Glomerular endothelial cell (primary cell): ENCODE measurements at regions not wholly inside any gene's neighbourhood (a gene's known extent, or its start where the extent isn't known, plus 50 kb on each side); places are given as distances from the start of the nearest gene placed in this dataset.
"Not testable (repeated sequence)": the region's sequence is repeated elsewhere in the genome, so short reads cannot be mapped to it uniquely, and the experiment has no call there.

Experiments
- DNase-seq: peaks from one replicate; pipeline ENCODE4 v3.0.0-alpha.2; 2011; ENCODE audit warnings: low read depth, low spot score; ENCODE audit errors: extremely low read depth

DNA sequence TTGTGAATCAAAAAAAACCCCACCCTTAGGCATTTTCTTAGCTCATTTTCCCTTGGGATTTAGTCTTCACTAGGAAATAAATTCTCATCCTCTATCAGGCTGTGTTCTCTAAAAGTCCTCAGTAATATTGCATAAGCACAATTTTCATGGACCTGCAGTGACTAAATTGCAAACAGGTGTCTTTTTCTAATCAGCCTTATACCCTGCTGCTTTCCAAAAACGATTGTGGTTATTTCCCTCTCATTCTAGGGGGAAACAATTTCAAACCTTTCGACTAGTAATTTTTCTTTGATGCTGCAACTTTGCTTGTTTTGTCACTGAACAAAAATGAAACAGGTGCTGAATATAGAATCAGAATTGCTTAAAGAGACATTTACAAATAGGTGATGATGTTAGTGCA is 549.9 kb downstream of the PDHA2 start:
- DNase-seq = no peak

DNA sequence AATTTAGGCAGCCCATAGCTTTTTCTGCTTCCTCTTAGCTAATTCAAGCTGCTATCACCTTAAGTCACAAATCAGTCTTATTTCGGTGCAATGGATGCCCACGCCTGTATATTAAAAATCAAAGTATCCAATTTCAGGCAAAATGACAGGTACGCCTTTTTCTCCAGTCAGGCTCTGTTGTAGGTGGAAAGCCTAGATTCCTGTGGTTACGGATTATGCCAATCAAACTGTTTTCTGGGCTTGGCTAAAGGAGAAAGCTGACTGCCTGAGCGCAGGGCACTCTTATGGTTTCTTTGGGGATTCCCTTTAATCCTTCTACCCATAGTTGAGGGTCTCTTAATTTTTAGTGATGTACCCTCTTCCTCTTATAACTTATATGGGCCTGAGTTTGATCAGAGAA is 550.5 kb downstream of the PDHA2 start:
- no peak for DNase-seq

DNA sequence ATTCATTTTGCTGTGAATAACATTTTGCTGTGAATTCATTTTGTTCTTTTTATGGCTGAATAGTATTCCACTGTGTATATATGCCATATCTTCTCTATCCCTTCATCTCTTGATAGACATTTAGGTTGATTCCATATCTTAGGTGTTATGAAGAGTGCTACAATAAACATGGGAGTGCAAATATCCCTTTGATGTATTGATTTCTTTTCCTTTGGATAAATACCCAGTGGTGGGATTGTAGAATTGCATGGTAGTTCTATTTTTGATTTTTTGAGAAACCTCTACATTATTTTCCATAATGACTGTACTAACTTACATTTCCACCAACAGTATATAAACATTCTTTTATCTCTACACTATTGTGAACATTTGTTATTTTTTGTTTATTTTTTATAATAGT is 555.9 kb downstream of the PDHA2 start:
- DNase-seq = no peak

DNA sequence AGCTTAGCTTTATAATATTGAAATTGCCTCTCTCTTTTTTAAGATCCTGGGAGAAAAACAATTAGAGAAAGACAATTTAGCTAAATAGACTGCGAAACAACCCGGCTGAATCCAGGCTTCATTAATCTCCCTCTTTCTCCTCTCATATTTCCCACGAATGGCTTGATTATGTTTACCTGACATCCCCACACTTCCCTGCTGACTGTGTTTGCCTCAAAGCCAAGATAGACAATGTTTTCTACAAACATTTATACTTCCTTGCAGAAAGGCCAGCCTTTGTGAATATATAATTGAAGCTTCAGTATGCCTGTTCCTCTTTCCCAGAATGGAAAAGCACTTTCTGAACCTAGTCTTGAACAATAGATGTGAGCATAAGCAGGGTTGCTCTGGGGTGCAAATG is 566.8 kb downstream of the PDHA2 start:
- DNase-seq = no peak

DNA sequence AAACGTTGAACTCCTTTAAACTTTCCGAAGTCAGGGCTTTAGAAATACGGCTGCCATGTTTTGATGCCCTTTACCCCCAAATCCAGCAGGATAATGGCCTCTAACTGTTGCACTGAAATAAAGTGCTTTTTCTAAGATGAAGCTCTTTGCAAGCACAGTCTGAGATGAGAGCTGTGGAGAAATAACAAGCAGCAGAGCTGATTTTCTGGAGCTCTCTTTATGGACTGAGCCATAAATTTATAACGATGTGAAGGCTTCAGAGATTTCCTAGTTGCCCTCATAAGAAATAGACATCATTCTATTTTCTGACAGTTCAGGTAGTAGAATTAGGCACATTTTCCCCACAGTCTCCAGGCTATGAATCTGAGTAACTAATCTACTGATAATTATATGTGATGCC is 567.3 kb downstream of the PDHA2 start:
- DNase-seq = no peak

DNA sequence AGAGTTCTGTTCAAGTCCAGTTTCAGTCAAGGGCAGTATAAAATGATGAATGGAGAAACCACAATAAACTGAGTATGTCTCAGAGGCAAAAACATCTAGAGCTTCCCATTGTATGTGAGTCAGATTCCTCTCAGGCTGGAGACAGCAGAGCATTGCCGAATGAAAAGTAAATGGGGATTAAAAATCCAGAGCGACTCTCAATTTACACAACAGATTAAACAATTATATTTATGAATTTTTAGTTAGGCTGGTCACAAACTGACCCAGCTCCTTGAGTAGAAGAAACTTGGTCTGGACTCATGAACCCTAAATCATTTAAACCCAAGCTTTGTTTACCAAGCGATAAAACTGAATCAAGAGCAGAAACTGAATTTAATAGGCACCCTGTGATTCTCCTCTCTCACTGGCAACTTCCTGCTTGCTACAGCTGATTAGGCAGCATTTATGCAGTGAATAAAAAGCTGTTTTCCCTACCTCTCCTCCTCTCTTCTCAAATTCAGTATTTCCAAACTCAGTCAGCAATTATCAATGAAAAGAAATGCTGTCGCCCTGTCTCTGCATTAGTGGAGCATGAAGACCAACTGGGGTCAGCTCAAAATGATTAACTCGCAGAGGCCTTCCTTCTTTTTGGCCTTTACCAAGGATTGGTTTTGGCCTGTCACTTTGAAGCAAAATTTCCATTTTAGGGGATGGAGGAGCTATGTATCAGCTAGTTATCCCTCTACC is 568.0 kb downstream of the PDHA2 start:
- no peak for DNase-seq

DNA sequence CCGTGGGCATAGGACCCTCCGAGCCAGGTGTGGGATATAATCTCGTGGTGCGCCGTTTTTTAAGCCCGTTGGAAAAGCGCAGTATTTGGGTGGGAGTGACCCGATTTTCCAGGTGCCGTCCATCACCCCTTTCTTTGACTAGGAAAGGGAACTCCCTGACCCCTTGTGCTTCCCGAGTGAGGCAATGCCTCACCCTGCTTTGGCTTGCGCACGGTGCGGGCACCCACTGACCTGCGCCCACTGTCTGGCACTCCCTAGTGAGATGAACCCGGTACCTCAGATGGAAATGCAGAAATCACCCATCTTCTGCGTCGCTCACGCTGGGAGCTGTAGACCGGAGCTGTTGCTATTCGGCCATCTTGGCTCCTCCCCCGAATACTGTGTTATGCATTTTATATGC is 575.0 kb downstream of the PDHA2 start:
- not testable (repeated sequence) for DNase-seq

DNA sequence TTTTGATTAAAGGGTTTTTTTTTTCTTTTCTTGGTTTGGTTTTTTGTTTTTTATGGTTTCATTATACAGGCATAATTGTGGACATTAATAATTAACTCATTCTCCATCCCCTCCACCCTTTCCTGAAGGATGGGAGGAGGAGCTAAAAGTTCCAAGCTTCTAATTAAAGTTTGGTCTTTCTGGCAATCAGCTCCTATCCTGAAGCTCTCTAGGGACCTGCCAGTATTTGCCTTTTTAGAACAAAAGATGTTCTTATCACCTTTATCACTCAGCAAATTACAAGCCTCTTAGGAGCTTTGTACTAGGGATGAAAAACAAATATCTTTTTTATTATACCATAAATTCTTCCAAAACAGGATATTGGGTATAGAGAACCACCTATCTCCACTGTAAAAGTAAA is 589.8 kb downstream of the PDHA2 start:
- DNase-seq = no peak

DNA sequence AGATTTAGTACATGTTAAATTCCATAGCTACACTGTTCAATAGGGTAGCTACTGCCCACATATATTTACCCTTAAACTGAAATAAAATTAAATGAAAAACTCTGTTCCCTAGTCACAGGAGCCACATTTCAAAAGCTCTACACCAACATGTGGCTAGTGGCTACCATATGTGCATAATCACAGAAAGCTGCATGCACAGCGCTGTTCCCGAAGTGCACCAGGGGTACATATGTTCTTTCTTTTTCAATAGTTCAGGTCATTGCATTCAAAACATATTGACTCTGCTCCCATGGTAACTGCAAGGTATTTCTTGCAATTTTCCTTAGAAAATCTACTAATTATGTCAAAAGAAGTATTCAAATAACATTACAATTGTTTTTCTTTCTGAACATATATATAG is 591.2 kb downstream of the PDHA2 start:
- no peak for DNase-seq

DNA sequence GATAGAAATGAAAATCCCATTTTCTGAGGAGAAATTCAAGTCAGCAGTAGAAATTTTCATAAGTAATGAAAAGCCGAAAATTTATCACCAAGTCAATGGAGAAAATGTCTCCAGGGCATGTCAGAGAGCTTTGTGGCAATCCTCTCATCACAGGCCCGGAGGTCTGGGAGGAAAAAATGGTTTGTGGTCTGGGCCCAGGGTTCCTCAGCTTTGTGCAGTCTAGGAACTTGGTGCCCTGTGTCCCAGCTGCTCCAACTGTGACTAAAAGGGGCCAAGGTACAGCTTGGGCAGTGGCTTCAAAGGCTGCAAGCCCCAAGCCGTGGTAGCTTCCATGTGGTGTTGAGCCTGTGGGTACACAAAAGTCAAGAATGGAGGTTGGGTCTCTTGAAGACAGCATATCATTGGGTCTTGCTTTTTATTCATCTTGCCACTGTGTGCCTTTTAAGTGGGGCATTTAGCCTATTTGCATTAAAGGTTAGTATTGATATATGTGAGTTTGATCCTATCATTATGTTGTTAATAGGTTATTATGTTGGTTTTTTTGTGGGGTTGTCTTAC is 608.5 kb downstream of the PDHA2 start:
- DNase-seq = no peak

DNA sequence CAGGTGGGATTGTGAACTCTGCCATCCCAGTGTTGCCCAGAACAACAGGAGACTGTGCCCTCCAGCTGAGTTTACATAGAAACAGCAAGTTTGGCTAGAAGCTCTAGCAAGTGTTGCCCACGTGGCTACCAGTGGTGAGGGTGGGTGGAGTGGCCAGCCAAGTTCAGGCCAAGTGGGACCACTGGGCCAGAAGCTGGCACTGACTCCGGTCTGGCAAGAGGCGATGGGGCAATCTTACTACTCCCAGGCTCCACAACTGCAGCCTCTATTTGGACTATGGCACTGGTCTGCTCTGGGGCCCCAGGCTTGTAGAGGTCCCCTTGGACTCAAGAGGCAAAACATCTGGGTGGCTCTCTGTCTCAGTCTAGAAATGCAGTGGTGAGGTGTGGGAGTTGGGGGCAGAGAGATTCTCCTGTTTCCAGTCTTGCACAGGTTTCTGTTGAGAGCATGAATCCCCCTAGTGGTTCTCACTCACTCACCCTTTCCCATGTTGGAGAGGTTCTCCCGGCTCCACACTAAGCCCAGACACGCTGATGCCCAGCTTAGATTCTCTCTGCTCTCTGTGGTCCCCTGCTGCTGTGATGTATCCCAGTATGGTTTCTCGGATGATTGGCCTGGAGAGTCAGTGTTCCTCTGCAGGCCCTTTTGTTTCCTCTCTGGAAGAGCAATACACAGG is 615.3 kb downstream of the PDHA2 start:
- no peak for DNase-seq

DNA sequence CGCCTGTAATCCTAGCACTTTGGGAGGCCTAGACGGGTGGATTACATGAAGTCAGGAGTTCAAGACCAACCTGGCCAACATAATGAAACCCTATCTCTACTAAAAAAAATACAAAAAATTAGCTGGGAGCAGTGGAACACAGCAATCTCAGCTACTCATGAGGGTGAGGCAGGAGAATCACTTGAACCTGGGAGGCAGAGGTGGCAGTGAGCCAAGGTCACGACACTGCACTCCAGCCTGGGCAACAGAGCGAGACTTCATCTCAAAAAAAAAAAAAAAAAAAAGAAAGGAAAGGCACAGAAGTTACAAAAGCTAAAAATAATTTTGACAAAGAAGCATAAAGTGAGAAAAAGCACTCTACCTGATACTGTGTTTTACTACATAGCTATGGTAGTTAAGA is 618.1 kb downstream of the PDHA2 start:
- DNase-seq = not testable (repeated sequence)

DNA sequence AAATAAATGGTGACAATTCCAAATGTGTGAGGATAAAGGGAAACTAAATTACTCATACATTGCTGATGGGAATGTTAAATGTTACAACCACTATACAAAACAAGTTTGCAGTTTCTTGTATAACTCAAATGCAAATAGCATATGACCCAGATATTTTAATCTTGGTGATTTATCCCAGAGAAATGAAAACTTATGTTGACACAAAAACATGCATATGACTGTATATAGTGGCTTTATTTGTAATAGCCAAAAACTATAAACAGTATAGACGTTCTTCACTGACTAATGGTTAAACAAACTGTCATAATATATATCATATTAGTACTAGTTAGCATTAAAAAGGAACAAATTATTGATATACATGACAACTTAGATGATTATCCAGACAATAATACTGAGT is 619.2 kb downstream of the PDHA2 start:
- DNase-seq = no peak

DNA sequence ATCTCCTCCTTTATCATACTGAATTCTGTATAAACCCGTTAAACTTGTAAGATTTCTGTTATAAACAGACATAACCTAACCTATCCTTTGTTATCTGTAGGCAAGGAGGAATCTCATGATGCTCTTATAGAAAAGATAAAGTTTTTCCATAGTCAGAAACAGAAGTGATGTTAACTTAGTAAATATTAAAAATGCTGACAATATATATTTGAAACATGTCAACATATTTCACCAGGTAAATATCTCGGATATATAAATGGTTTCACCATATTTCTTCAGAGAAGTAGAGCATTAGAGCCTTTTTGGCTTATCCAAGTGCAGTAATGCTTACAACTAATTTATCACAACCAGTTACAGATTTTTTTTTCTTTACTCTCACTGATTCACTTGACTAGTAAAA is 625.9 kb downstream of the PDHA2 start:
- no peak for DNase-seq

DNA sequence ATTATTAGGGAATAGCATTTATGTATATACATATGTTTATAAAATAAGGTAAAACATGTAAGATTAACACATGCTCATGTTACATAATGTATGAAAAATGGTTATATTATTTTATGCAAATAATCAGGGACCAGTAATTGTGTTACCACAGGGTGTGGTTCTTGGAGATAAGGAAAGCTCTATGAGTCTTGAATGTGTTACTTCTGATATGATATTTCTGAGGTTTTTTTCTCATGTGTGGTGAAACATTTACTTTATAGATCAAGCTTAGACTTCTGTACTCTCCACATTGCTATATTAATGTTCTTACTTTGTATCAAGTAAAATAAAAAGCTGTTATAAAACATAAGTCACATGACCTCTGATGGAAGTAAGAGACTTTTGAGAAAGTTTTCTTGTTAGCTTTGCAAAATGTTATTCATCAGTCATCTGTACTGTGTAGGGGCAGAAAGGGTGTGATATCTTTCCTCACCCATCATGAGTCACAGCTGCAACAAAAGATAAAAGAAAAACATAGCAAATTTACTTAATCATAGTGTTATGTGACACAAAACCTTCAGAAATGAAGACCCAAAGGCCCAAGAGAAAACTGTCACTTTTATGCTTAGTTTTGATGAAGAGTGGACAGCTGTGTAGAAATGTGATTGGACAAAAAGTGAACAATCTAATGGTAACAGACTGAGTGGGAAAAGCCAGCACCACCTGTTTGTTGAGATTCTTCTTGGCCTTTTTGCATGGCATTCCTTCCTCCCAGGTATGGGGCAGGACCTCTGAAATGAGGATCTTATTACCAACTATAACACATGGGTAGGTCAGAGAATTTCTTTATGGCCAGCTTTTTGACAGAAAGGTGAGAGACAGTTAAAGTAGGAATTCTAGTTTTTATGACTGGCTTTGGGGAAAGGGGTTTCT is 632.3 kb downstream of the PDHA2 start:
- no peak for DNase-seq

DNA sequence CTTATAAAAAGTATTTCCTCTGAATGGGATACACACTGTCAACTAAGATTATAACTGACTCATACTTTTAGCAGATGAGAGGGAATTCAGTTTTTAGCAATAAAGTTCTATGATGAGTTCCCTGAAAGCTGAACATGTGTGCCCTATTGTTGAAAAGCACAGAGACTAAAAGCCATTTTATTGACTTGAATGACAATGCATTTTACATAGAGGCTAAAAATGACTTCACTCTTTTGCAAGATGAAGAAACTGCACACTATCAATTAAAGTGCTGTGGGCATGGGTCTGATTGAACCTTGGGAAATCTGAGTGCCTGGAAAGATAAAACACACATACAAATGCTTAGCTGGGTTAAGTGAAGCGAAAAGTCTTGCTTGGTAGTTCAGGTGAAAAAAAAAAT is 633.4 kb downstream of the PDHA2 start:
- DNase-seq = no peak

DNA sequence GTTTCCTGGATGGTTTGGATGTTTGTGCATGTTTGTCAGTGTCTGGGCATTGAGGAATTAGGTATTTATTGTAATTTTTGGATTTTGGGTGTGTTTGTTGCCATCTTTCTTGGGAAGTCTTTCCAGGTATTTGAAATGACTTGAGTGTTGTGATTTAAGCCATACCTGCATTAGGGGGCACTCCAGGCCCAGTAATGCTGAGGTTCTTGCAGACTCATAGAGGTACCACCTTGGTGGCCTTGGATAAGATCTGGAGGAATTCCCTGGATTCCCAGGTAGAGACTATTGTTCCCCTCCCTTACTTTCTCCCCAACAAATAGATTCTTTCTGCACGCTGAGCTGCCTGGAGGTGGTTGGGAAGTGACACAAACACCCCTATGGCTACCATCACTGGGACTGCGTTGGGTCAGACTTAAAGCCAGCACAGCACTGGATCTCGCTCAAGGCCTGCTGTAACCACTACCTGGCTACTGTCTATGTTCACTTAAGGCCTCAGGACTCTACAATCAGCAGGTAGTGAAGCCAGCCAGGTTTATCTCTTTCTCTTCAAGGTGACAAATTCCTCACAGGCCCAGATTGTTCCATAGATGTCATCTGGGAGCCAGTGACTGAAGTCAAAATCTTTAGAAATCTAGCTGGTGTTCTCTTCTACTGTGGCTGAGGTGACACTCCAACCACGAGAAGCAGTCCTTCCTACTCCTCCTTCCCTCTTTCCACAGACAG is 643.6 kb downstream of the PDHA2 start:
- no peak for DNase-seq

DNA sequence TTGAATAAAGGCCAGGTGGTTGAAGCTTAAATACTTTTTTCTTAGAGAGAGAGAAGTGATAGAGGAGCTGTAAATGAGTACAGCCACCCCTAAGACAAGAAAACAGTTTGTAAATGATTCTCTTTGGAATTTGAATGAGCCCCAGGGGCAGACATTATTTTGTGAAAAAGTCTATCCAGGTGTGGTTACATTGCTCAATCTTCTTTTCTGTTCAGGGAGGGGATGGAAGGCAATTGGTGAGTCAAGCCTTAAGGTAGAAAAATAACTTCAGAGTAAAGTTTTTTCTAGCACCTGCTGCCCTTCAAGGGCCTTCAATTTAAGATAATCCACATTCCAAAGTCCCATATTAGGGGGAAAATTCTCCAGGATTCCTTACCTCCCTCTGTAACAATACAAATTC is 646.7 kb downstream of the PDHA2 start:
- no peak for DNase-seq

DNA sequence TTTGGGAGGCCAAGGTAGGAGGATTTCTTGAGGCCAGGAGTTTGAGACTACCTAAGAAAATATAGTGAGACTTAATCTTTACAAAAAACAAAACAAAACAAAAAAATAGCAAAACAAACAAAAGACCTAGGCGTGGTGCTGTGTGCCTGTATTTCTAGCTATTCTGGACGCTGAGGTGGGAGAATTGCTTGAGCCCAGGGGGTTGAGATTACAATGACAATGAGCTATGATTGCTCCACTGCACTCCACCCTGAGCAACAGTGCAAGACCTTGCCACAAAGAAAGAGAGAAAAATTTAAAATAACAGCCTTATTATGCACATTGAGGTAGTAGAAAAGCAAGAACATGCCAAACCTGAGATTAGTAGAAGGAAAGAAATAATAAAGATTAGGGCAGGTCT is 657.7 kb downstream of the PDHA2 start:
- DNase-seq = no peak

DNA sequence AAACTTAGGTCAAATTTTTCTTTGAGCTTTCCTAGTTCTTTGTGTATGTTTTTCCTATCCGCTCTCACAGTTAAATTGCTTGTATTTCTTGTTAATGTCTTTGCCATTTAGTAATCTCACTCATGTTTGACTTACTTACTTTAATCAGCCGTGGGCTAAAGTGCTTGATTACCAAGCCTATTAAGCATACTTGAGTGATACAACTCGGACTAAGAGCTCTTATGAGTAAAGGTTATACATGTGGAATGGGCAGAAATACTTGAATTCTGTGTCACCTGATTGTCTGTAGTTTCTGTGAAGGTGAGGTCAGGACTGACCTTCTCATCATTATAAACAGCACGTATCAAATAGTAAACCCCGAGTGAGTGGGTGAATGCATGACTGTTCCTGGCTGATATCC is 664.5 kb downstream of the PDHA2 start:
- DNase-seq = no peak
